HG03571 (cell line): ENCODE measurements at regions not wholly inside any gene's neighbourhood (a gene's known extent, or its start where the extent isn't known, plus 50 kb on each side); places are given as distances from the start of the nearest gene placed in this dataset.
"Not testable (repeated sequence)": the region's sequence is repeated elsewhere in the genome, so short reads cannot be mapped to it uniquely, and the experiment has no call there.

ENCODE experiments used
- ATAC-seq: cut with Tn5 transposase; IDR thresholded peaks from one replicate; pipeline ENCODE4 v1.9.1; 2021; ENCODE audit not compliant: unreplicated experiment

DNA sequence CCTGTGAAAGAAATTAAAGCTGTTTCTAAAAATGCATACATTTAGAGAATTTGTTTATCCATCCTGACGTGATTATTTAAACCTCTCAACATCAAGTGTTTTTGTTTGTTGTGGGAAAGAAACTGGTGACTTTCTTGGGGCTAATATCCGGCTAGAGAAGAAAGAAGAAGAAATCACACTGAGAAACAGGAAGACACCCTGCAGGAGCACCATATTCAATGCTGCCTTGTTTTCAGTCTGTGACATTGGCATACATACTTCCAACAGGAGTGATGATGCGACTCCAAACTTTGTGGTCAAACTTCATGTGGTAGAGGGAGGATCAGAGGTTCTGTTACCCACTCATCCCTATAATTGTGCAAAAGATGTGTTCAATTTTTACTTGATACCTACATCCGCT lies 997.6 kb upstream of the CITED2 start:
- no peak for ATAC-seq

DNA sequence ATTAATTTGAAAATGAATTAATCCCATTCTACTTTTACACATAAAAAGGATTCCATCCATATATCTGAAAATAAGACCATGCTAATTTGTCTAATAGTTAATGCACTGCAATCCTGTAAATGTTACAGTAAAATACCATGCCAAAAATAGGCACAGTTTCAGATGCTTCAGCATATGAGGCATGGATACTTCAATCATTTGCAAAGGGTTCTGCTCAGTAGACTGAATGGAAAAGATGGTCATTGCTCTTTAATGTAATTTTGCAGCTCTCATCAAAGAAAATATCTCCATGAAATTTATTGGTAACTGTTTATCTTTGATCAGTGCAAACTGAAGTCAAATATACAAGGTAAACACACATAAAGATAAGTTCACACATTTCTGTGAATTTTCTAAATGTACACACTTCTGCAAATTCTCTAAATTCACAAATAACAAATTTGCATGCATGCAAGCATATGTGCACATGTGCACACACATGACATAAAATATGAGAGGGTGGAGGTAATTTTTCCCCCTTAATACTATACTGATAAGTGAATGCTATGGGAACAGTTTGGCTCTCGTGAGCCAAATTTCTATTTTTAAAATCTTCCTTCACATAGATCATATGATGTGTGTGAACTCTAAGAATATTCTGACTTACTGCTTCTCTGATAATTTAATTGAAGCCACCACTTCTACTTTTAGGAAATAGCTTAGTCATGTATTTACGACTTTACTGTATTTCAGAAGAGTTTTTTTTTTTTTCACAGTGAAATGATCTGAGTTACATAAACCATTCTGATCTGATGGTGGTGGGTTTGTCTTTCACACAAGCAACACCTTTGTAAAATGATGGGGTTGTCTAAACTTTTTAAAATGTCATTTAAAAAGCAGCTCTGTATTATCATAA lies 996.8 kb upstream of the CITED2 start:
- no peak for ATAC-seq

DNA sequence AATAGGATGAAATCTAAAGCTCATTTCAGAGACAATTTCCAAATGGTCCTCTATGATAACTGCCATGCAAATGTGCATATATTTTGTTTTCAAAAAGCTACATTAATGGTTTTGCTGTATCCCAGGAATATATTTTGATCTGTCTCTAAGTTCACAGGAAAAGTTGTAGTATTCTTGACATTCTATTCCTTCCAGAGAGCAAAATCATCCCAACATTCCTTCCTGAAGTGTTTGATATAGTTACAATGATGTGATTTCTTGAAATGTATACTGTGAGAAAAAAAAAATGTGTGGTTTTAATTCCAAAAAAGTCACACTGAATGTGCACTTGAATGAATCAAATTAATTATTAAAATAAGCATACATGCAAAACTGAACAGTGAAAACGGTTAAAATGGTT lies 996.0 kb upstream of the CITED2 start:
- ATAC-seq = no peak

DNA sequence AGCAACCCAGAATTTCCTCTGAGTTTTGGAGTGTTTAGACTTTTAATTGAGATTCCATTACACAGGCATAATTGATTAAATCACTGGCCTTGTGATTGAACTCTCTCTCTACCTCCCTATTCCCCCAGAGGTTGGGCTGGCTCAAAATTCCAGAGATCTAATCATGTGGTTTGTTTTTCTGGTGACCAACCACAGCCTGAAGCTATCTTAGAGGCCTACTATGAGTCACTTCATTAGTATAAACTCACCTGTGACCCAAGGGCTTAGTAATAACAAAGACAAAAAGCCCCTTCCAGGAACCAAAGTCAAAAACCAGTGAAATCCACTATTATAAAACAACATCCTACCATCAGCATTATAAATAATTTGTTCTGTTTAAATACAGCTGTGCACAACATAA lies 992.5 kb upstream of the CITED2 start:
- ATAC-seq = no peak

DNA sequence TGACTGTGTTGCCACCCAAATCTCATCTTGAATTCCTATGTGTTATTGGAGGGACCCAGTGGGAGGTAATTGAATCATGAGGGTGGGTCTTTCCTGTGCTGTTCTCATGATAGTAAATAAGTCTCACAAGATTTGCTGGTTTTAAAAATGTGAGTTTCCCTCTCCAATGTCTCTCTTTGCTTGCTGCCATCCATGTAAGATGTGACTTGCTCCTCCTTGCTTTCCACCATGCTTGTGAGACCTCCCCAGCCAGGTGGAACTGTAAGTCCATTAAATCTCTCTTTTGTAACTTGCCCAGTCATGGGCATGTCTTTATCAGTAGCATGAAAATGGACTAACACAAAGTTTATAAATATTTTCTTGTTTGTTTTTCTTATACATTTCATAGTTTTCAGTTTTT lies 990.5 kb upstream of the CITED2 start:
- no peak for ATAC-seq

DNA sequence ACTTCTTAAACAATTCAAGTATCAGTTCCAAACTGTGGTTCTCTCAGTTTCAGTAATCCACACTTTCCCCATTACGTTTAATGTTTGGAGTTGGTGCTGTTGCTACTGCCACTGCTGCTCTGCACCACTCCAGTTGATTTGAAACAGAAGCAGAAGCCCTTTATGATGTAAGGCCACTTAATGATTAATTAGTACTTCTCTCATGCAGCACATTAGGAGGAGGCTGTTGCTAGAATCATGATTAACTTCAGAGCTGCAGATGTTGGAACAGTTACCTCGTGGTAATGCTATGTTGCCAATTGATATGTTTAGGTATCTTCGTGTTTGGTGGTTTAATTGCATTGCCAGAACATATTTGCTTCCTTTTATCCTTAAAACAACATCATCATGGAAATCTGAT lies 986.2 kb upstream of the CITED2 start:
- no peak for ATAC-seq

DNA sequence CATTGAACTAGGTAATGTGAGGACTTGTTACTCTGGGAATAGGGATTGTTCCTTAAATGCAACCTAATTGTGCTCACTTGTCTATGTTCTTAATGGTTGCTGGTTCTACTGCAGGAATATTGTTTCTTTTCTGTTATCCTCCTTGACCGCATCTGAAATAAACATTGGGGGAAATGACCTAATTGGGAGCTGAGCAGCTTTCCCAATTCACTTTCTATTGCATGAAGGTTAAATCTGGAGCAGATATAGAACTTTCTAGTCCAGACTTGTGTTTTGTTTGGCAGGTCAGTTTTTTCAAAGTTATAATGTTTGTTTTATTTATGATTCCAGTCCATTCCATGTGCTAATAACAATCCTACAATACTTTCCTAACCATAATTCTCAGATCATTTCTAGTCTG lies 981.0 kb upstream of the CITED2 start:
- no peak for ATAC-seq

DNA sequence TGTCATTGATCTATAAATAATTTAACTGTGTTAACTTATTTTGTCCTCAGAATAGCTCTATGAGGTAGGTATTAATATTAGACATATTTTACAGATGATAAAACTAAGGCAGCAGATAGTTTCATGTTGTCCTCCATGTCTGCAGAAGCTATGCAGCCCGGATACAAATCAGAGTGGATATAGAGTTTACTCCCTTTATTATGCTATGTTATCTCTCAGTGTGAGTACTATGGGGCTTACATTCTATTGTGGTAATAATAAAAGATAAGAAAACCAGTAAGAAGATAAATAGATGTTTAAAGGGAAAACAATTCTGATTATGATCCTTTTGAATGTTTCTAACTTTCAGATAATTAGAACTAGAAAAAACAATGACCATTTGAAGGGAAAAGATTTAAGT lies 979.8 kb upstream of the CITED2 start:
- no peak for ATAC-seq

DNA sequence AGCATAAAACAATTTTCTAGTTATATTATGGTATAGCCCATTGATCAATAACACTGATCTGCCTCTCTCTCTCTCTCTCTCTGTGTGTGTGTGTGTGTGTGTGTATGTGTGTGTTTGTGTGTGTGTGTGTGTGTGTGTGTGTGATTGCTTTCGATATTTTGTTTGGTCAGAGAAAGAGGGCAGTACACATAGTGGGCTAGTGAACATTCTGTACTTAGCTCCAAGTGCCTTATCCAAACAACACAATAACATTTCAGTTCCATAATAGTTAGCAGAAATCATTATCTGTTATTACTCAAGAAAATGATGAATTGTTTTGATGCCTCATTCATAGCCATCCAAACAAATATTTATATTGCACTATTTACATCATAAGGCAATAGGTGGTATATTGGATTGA lies 979.1 kb upstream of the CITED2 start:
- ATAC-seq = no peak

DNA sequence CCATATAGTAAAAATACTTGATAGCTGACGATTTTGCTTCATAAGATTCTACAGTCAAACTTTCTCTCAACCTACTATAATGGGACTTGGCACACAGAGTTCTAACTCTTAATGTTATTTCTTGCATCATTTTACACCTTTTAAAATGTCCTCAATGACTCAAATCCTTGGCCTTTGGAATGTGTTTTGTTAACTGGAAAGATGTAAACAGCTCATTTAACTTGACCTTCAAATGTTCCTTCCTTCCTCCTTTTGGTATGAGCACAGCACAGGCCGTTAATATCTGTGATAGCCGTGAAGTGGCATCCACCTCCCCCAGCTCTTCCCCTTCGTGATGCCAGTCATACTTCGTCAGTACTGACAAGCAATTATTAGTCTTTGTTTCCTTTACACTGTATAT lies 972.0 kb upstream of the CITED2 start:
- no peak for ATAC-seq

DNA sequence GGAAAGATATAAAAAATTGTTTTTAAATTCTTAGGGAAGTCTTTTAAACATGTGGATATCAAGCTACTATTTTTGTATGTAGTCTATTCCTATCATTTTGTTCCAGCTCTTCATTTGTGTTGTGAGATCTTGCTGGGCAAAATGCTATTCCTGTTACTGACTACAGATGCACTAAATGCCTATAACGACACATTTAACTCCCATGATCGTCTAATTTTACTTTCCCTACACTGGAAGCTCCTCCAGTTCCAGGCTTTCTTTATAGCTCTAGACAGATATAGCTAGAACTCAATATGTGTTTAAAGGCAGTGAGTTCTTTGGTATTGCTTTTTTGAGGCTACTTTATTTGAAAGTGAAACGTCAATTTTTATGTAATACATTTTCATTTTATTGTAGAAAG lies 971.5 kb upstream of the CITED2 start:
- ATAC-seq = no peak

DNA sequence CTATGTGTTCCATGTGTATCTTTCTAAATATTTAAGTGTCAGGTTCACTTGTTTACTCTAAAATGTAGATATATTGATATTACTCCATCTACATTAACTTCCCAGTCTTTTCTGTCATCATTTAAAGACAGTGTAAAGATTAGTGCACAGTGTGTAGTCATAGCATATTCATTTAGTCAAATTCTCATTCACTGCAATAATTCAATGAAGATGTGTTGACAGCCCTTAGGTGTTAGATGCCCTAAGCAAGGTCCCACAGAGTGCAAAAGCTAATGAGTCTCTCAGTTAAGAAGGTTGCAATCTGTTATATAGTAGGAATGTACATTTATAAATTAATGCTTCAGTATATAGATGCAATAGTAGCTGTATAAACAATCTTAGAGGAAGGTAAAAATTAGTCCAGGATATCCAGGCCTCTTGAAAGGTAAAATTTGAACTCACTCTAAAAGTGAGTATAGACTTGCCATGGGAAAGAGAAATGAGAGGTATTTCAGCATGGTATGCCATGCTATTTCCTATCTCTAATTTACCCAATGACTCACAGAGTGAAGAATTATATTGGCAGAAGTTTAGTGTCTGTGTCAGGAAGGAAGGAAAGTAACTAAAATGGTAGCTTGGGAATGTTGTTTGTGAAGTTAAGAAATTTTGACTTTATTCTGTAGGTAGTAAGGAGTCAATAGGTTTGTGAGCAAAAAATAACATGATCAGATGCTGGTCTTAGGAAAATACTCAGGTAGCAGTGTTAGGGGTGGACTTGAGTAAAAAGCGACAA lies 969.9 kb upstream of the CITED2 start:
- ATAC-seq = no peak

DNA sequence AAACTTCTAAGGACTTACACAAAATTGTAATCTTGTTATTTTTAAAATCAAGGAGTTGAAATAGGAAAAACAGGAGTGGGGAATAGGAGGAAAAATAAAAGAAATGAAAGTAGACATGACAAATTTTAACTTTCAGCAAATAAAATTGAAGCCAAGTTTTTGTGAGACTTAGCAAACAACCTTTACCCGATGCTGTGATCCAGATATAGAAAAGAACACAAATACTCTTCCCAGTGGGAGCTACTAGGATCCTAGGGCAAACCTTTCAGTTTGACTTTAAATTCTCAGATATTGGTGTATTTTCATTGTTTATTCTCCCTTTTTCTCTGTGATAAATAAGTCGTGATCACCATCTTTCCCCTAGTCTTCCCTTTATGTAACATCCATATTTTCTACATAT lies 968.7 kb upstream of the CITED2 start:
- no peak for ATAC-seq

DNA sequence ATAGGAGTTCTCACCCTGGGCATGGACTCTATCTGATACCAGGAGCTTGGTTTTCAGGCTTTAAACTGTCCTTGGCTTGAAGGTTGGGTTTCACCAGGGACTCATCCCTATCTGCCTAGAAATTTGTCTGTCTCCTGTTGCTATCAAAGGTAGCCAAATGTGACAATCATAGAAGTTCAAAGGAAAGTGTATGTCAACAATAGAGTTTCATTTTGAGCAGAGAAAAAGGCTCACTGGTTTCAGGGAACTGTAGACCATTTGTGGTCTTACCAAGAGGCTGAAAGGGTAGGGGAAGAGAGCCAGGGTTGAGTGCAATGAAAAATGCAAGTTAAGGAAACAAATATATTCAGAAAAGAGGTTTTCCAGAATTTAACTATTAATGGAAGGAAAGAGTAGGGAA lies 966.8 kb upstream of the CITED2 start:
- no peak for ATAC-seq

DNA sequence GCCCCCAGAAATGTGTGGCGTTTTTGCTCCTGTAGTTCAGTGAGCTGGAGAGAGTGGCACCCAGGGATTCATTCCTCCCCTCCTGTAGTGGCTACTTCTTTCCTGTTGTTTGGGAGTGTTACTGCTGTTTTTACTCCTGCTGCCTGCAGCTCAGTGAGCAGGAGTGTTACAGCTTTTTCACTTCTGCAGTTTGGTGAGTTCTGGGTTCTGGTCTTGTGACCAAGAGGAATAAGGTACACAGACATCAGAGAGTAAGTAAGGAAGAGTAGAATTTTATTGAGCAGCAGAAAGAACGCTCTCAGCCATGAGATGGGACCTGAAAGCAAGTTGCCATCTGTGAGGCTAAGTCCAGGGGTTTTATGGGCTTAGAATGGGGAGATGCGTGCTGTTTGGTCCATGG lies 966.3 kb upstream of the CITED2 start:
- ATAC-seq = no peak

DNA sequence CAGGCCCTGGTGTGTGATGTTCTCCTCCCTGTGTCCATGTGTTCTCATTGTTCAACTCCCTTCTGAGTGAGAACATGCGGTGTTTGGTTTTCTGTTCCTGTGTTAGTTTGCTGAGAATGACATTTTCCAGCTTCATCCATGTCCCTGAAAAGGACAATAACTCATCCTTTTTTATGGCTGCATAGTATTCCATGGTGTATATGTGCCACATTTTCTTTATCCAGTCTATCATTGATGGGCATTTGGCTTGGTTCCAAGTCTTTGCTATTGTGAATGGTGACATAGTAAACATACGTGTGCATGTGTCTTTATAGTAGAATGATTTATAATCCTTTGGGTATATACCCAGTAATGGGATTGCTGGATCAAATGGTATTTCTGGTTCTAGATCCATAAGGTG lies 964.6 kb upstream of the CITED2 start:
- not testable (repeated sequence) for ATAC-seq

DNA sequence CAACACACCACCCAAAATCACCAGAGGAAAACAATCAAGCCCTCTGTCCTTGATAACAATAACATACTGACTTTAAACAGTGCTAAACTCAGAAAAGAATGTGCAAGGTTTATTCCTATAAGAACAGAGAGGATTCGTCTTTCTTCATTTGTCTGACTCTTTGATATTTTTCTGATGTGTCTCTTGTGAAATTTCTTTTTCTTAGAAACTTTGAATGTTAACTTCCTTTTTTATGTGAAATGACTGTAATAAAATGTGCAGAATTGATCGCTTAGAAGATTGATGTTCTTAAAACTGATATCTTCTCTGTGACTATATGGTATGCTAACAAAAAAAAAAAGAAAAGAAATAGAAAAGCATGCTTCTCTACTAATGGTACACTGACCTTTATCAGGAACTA lies 947.4 kb upstream of the CITED2 start:
- no peak for ATAC-seq

DNA sequence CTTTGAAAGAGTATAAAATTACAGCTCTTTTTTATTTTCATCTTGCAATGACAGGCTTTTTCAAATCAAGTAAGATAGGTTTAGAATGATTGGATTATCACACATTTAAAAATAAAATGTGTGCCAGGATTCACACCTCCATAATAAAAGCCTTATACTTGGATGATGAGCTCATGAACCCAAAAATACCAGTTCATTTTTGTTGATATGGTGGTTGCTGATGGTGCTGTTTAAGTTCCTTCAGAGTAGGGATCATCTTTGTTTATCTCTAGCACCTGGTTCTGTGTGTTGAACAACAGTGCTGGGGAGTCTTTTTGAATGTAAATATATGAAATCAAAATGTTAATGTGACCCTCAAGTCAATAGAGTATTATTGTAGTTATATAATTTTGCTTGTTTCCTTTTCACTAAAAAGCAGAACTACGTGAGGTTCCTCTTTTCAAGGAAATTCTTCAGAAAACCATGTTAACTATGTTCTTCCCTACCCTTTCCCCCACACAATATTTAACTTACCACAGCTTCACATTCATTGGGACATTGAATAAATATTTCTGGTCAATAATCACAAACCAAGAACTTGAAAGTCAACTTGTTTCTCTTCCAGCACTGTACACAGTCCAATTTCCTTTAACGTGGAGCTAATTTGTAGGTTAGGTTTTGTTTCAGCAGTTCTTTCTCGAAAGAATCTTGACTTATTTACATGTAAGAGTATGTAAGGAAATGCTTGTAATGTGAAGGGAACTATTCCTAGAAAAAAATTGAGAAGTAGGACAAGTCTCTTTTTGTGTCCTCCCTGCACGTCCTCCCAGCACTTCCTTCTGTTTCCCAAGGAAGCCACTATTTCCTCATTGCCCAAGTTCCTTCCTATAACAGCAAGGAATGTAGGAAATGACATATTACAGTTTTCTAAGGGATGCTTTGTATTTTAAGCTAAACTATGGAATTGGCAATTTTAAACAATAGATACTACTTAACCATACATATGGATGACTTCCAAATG lies 945.9 kb upstream of the CITED2 start:
- ATAC-seq = no peak

DNA sequence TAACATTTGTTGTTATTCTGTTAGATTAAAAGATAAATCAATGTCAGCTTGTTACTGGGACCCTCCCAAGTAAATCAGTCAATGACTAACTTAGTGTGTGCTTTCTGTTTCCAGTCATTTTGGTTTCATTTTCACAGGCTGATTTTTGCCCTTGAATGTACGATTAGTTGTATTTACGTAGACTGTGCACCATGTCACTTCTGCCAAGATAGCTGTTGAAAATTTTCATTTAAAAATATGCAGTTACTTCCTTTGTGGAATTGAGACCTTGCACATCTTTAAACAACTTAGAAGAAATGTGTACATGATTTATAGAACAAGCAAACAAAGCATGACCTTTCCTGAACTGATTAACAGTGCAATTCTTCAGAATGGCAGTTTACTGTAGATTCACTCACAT lies 944.8 kb upstream of the CITED2 start:
- ATAC-seq = peak; percentile 87

DNA sequence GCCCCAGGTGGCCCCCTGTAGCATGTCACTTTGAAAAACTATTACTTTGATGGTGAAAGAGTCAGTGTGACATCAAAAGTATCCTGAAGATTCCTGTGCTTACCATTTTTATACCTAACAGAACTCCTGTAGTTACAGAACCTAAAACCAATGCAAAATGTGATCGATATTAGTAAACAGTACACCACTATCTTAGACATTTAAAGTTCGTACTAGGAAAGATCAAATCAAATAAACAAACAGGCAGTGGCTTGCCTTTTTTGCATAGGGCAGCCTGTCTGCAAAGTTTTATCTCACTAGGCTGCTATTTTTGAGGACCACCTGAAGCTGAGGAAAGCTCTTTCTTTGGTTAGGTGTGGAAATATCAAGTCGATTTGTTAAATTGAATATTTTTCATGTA lies 944.0 kb upstream of the CITED2 start:
- no peak for ATAC-seq

DNA sequence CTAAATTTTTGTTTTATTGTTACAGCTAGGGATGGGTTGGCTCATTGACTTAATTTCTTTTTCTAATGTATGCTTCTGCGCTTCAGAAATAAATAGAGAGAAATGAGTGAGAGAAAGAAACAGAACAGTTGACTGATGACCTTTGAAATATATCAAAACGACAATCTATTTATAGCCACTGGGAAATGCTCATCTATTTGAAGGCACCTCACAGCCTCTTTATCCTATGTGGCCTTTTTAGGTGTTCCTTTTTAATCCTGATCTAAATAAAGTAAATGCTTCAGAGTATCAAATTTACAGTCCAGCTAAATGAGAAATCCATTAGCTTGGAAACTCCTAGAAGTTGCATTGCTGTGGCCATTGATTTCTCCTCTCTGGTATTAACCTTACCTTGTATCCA lies 943.5 kb upstream of the CITED2 start:
- ATAC-seq = no peak
